ENCODE measurements at regions not wholly inside any gene's neighbourhood (a gene's known extent, or its start where the extent isn't known, plus 50 kb on each side); places are given as distances from the start of the nearest gene placed in this dataset.

DNA sequence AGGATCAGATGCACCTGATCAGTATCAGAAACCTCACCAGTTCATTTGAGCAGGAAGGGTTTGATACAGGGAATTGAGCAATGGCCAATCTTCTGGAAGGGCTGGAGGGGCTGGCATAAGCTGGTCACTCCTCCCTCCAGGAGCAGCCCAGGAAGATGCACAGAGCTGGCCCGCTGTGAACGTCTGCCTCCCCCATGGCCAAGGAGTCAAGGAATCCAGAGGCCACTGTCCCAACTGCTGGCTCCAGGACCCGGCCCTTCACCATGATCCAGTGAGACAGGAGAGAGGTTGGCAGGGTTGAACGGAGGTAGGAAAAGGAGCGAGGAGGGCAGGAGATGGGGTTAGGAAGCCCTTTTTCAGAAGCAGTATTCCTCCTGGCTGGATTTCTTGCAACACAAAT lies 113.9 kb upstream of the CST7 start:
- Histone ChIP-seq H3K79me2 (ENCODE audit: low read depth) (no peaks in the 10 kb centered on the region), H3K4me3 (no peak overlapping the region), H4K20me1 (ENCODE audit: low read depth) (no peaks in the 10 kb centered on the region), H2AFZ (replicated peaks) (no peak overlapping the region), H3F3A (ENCODE audit: low read depth) (peaks cover 11% of the 10 kb centered on the region), H3K9ac (no peak overlapping the region), H3K36me3 (no peaks in the 10 kb centered on the region), H3K4me1 (peaks cover 16% of the 10 kb centered on the region), H3K9me3 (ENCODE audit: low read depth) (no peaks in the 10 kb centered on the region), H3K27ac (no peak overlapping the region), H3K27me3 (no peaks in the 10 kb centered on the region), H3K4me2 (no peak overlapping the region)
- Mint-ChIP-seq H3K9me3 (no peaks in the 10 kb centered on the region), H3K4me1 (no peaks in the 10 kb centered on the region), H3K27me3 (ENCODE audit: insufficient read depth, low read depth) (peaks cover 6% of the 10 kb centered on the region), H3K27ac (no peak overlapping the region), H3K4me3 (no peak overlapping the region), H3K36me3 (no peaks in the 10 kb centered on the region)
- TF ChIP-seq EZH2phosphoT487 (IDR thresholded peaks at IDR 0.05) (no peak), EZH2 (IDR thresholded peaks at IDR 0.05) (no peak)
- TF ChIP-seq, protein P1, sequence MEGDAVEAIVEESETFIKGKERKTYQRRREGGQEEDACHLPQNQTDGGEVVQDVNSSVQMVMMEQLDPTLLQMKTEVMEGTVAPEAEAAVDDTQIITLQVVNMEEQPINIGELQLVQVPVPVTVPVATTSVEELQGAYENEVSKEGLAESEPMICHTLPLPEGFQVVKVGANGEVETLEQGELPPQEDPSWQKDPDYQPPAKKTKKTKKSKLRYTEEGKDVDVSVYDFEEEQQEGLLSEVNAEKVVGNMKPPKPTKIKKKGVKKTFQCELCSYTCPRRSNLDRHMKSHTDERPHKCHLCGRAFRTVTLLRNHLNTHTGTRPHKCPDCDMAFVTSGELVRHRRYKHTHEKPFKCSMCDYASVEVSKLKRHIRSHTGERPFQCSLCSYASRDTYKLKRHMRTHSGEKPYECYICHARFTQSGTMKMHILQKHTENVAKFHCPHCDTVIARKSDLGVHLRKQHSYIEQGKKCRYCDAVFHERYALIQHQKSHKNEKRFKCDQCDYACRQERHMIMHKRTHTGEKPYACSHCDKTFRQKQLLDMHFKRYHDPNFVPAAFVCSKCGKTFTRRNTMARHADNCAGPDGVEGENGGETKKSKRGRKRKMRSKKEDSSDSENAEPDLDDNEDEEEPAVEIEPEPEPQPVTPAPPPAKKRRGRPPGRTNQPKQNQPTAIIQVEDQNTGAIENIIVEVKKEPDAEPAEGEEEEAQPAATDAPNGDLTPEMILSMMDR (IDR thresholded peaks at IDR 0.05), result no peak
- DNase-seq (ENCODE audit: low spot score), result no peak

DNA sequence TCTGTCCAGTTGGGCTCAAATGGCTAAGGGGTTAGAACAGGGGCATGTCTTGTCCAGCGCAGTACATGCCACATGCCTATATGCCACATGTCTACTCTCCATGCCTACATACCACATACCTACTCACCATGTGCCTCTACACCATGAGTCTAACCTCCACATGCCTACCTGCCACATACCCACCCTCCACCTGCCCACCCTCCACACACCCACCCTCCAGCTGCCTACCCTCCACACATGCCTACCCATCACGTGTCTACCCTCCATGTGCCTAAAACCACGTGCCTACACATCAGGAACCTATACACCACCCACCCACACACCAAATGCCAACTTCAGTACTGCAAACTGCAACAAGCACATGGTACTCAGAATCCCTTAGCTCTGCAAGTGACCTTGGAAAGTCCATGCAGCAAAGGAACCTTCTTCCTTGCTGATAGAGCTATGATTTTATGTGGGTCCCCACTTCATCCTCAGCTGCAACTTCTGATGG lies 113.0 kb upstream of the CST7 start:
- no peak overlapping the region for H3K27ac Mint-ChIP-seq

DNA sequence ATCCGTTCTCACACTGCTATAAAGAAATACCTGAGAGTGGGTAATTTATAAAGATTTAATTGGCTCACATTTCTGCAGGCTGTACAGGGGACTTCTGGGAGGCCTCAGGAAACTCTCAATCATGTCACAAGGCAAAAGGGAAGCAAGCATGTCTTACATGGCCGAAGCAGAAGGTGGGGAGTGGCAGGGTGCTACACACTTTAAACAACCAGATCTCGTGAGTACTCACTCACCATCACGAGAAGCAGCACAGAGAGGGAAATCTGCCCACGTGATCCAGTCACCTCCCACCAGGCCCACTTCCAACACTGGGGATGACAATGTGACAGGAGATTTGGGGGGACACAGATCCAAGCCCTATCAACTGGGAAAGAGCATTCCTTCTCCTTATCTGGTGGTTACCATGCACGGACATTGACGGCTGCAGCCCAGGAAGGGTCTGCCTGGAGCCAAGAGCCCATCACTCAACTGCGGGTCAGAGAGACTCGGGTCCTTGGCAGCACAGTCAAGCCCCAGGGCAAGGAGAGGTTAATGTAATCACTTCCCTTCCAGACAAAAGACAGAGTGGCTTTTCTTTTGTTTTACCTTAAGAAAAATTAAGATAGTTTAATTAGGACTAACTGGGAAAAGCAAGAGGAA lies 112.3 kb upstream of the CST7 start:
- Histone ChIP-seq H2AFZ (replicated peaks) (no peak overlapping the region), H3K4me2 (peak overlapping the region; percentile 34), H3K27me3 (no peaks in the 10 kb centered on the region), H3F3A (ENCODE audit: low read depth) (peaks cover 11% of the 10 kb centered on the region), H3K36me3 (no peaks in the 10 kb centered on the region), H3K79me2 (ENCODE audit: low read depth) (no peaks in the 10 kb centered on the region), H4K20me1 (ENCODE audit: low read depth) (no peaks in the 10 kb centered on the region), H3K27ac (no peak overlapping the region), H3K4me3 (no peak overlapping the region), H3K4me1 (peaks cover 16% of the 10 kb centered on the region), H3K9me3 (ENCODE audit: low read depth) (no peaks in the 10 kb centered on the region), H3K9ac (no peak overlapping the region)
- peaks cover 6% of the 10 kb centered on the region for H3K27me3 Mint-ChIP-seq (ENCODE audit: insufficient read depth, low read depth)
- H3K9me3 Mint-ChIP-seq, result no peaks in the 10 kb centered on the region
- H3K4me1 Mint-ChIP-seq, result no peaks in the 10 kb centered on the region
- peak; percentile 13 for DNase-seq (ENCODE audit: low spot score)
- H3K36me3 Mint-ChIP-seq, result no peaks in the 10 kb centered on the region
- no peak for TF ChIP-seq EZH2phosphoT487 (IDR thresholded peaks at IDR 0.05)
- no peak for TF ChIP-seq EZH2 (IDR thresholded peaks at IDR 0.05)
- TF ChIP-seq, protein P1 (IDR thresholded peaks at IDR 0.05), result no peak
- H3K27ac Mint-ChIP-seq, result no peak overlapping the region
- H3K4me3 Mint-ChIP-seq, result no peak overlapping the region

More for the DNA sequence above, 113.0 kb upstream of the CST7 start:
- TF ChIP-seq EZH2 (IDR thresholded peaks at IDR 0.05) (no peak), EZH2phosphoT487 (IDR thresholded peaks at IDR 0.05) (no peak)
- TF ChIP-seq, protein P1 (IDR thresholded peaks at IDR 0.05), result no peak
- Histone ChIP-seq H3K79me2 (ENCODE audit: low read depth) (no peaks in the 10 kb centered on the region), H3K4me1 (peaks cover 16% of the 10 kb centered on the region), H2AFZ (replicated peaks) (no peak overlapping the region), H3K4me2 (no peak overlapping the region), H3K4me3 (no peak overlapping the region), H3K9ac (no peak overlapping the region), H3K27me3 (no peaks in the 10 kb centered on the region), H3K9me3 (ENCODE audit: low read depth) (no peaks in the 10 kb centered on the region), H3F3A (ENCODE audit: low read depth) (peaks cover 11% of the 10 kb centered on the region), H4K20me1 (ENCODE audit: low read depth) (no peaks in the 10 kb centered on the region), H3K27ac (no peak overlapping the region), H3K36me3 (no peaks in the 10 kb centered on the region)
- Mint-ChIP-seq H3K4me3 (no peak overlapping the region), H3K4me1 (no peaks in the 10 kb centered on the region), H3K36me3 (no peaks in the 10 kb centered on the region), H3K9me3 (no peaks in the 10 kb centered on the region), H3K27me3 (ENCODE audit: insufficient read depth, low read depth) (peaks cover 6% of the 10 kb centered on the region)
- no peak for DNase-seq (ENCODE audit: low spot score)

Data from neural progenitor cell (in vitro differentiated cells).